Panc1 (cell line): ENCODE measurements at regions not wholly inside any gene's neighbourhood (a gene's known extent, or its start where the extent isn't known, plus 50 kb on each side); places are given as distances from the start of the nearest gene placed in this dataset.

Experiments used
- ATAC-seq: fragments of 200-7000 bp; cut with Tn5 transposase; 2 replicates; pipeline ENCODE4 v1.9.1; 2020; ENCODE audit warnings: mild to moderate bottlenecking, moderate library complexity
- BruUV-seq: library from RNA; stranded (reverse); fragments of 400-500 nt; replicated peaks from 2 replicates; lab custom pipeline; 2021; lab: Mats Ljungman, UMichigan
- CTCF ChIA-PET: fragments of 300-600 bp; sonication (Branson Sonifier 250); formaldehyde crosslinking; loops from one replicate; lab custom pipeline; 2022; ENCODE audit warnings: antibody characterized with exemption; lab: Charles Lee
- POLR2A ChIA-PET: fragments of 300-600 bp; sonication (Branson Sonifier 250); formaldehyde crosslinking; loops from one replicate; lab custom pipeline; 2022; ENCODE audit warnings: antibody characterized with exemption; lab: Charles Lee
- DNase-seq: peaks from one replicate; pipeline ENCODE4 v3.0.0-alpha.2; 2010; ENCODE audit warnings: low read depth, low spot score
- H3K27ac ChIP-seq: 2 replicates; pipeline ENCODE4 v1.5.1; 2011; ENCODE audit warnings: mild to moderate bottlenecking, low read length, inconsistent platforms
- H3K27me3 ChIP-seq: fragments of 200-500 bp; sonication (Bioruptor generic); 2 replicates; pipeline ENCODE4 v1.6.0; 2014; ENCODE audit warnings: low read length, inconsistent platforms; ENCODE audit not compliant: control insufficient read depth, insufficient read depth
- H3K36me3 ChIP-seq: fragments of 200-500 bp; sonication (Bioruptor generic); 2 replicates; pipeline ENCODE4 v1.5.1; 2014; ENCODE audit warnings: inconsistent platforms, mild to moderate bottlenecking, low read length, moderate library complexity; ENCODE audit not compliant: control insufficient read depth, insufficient read depth
- H3K4me1 ChIP-seq: 2 replicates; pipeline ENCODE4 v1.5.1; 2011; ENCODE audit warnings: inconsistent platforms, mild to moderate bottlenecking, low read length, moderate library complexity; ENCODE audit not compliant: control insufficient read depth, insufficient read depth
- H3K4me3 ChIP-seq, 2 experiments: 2 replicates each; pipeline ENCODE4 v1.5.1; 2011 to 2012; ENCODE audit warnings: low read depth in 2 of 2, low read length in 2 of 2, mild to moderate bottlenecking in 2 of 2, inconsistent platforms in 1 of 2, moderate library complexity in 1 of 2
- H3K9me3 ChIP-seq: fragments of 200-500 bp; sonication (Bioruptor generic); 2 replicates; pipeline ENCODE4 v1.5.1; 2014; ENCODE audit warnings: low read depth, mild to moderate bottlenecking, inconsistent platforms, low read length, moderate library complexity; ENCODE audit not compliant: control insufficient read depth, insufficient read depth
- SIN3A ChIP-seq: IDR thresholded peaks from 2 replicates; pipeline ENCODE4 v1.6.1; 2012; ENCODE audit warnings: low read depth, mild to moderate bottlenecking, low read length, moderate library complexity, borderline replicate concordance; ENCODE audit not compliant: insufficient read depth
- TCF7L2 ChIP-seq: IDR thresholded peaks from 2 replicates; pipeline ENCODE4 v1.6.1; 2011; ENCODE audit warnings: mild to moderate bottlenecking, low read depth, low read length, inconsistent platforms
- in situ Hi-C: cut with HindIII; loops from 2 replicates; pipeline ENCODE4 v1.10.0; 2016; ENCODE audit warnings: low sequenced_read_pairs, low pct_unique_long_range_greater_than_20kb
- intact Hi-C: fragments of 100-400 bp; cut with micrococcal nuclease; formaldehyde crosslinking; loops from one replicate; pipeline ENCODE4 v1.10.0; 2022; ENCODE audit not compliant: unreplicated experiment
- TF ChIP-seq, protein P1 (sequence below): fragments of 450-650 bp; IDR thresholded peaks from 2 replicates; pipeline ENCODE4 v1.5.1; 2017; ENCODE audit warnings: mild to moderate bottlenecking
- TF ChIP-seq, protein P2 (sequence below), 2 experiments: IDR thresholded peaks; 2 replicates each; pipeline ENCODE4 v1.6.1; 2011 to 2012; ENCODE audit warnings: low read depth in 2 of 2, control low read depth in 1 of 2, low read length in 1 of 2, mild to moderate bottlenecking in 1 of 2, moderate library complexity in 1 of 2; ENCODE audit not compliant: insufficient read depth in 1 of 2

DNA sequence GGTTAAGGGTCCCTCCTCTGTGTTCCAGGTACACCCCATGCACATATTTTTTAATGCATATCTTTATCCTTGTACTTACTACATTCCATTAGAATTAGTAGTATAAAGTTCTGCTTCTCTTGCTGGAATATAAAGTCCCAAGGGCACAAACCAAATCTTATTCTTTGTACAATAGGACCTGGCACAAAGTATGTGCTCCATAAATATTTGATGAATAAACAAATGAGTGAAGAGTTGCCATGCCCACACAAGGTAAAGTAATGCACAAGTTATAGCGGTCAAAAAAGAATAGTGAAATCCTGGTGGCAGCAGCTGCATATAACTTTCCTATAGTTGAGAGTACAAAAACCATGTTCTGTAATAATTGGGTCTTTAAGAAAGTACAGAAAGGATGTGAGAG lies 82.1 kb upstream of the BMP4 start:
- DNase-seq (no peak), ATAC-seq (no peak)
- H3K36me3 ChIP-seq = no peaks in the 10 kb centered on the region
- in situ Hi-C loops = no loop called here
- H3K27ac ChIP-seq = no peak overlapping the region
- intact Hi-C loops = no loop called here
- no TSS peak for BruUV-seq
- ChIA-PET CTCF (no interaction called here), POLR2A (no interaction called here)
- H3K4me3 ChIP-seq = no peak overlapping the region
- H3K9me3 ChIP-seq = no peaks in the 10 kb centered on the region
- TF ChIP-seq SIN3A (no peak), TCF7L2 (no peak)
- TF ChIP-seq, protein P1, sequence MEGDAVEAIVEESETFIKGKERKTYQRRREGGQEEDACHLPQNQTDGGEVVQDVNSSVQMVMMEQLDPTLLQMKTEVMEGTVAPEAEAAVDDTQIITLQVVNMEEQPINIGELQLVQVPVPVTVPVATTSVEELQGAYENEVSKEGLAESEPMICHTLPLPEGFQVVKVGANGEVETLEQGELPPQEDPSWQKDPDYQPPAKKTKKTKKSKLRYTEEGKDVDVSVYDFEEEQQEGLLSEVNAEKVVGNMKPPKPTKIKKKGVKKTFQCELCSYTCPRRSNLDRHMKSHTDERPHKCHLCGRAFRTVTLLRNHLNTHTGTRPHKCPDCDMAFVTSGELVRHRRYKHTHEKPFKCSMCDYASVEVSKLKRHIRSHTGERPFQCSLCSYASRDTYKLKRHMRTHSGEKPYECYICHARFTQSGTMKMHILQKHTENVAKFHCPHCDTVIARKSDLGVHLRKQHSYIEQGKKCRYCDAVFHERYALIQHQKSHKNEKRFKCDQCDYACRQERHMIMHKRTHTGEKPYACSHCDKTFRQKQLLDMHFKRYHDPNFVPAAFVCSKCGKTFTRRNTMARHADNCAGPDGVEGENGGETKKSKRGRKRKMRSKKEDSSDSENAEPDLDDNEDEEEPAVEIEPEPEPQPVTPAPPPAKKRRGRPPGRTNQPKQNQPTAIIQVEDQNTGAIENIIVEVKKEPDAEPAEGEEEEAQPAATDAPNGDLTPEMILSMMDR = no peak
- TF ChIP-seq, protein P2, sequence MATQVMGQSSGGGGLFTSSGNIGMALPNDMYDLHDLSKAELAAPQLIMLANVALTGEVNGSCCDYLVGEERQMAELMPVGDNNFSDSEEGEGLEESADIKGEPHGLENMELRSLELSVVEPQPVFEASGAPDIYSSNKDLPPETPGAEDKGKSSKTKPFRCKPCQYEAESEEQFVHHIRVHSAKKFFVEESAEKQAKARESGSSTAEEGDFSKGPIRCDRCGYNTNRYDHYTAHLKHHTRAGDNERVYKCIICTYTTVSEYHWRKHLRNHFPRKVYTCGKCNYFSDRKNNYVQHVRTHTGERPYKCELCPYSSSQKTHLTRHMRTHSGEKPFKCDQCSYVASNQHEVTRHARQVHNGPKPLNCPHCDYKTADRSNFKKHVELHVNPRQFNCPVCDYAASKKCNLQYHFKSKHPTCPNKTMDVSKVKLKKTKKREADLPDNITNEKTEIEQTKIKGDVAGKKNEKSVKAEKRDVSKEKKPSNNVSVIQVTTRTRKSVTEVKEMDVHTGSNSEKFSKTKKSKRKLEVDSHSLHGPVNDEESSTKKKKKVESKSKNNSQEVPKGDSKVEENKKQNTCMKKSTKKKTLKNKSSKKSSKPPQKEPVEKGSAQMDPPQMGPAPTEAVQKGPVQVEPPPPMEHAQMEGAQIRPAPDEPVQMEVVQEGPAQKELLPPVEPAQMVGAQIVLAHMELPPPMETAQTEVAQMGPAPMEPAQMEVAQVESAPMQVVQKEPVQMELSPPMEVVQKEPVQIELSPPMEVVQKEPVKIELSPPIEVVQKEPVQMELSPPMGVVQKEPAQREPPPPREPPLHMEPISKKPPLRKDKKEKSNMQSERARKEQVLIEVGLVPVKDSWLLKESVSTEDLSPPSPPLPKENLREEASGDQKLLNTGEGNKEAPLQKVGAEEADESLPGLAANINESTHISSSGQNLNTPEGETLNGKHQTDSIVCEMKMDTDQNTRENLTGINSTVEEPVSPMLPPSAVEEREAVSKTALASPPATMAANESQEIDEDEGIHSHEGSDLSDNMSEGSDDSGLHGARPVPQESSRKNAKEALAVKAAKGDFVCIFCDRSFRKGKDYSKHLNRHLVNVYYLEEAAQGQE (IDR thresholded peaks at IDR 0.05; ENCODE audit: insufficient read depth in 1 of 2, low read depth in 2 of 2, low read length in 1 of 2) = no peak
- H3K4me1 ChIP-seq = no peaks in the 10 kb centered on the region
- no peaks in the 10 kb centered on the region for H3K27me3 ChIP-seq

DNA sequence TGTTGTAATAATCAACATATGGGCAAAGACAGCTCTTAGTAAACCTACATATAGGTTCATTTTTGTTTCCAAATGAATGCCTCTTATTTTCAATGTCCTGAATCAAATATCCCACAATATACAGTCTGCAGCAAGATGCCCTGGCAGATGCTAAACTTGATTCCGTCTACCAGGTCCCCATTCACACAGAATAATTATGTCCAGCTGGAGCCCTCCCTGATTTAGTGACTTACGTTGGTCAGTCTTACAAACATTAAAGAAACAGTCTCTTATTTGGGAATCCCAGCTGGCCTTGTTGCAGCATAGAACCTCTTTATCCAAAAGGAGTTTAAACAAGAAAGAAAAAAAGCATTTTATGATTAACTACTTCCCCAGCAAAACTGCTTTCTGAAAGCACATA lies 82.7 kb upstream of the BMP4 start:
- ATAC-seq (no peak), DNase-seq (no peak)
- intact Hi-C loops (no loop called here), in situ Hi-C loops (no loop called here)
- BruUV-seq = no TSS peak
- no peaks in the 10 kb centered on the region for H3K27me3 ChIP-seq
- H3K36me3 ChIP-seq = no peaks in the 10 kb centered on the region
- POLR2A ChIA-PET = no interaction called here
- H3K4me1 ChIP-seq = no peaks in the 10 kb centered on the region
- H3K4me3 ChIP-seq = no peak overlapping the region
- H3K9me3 ChIP-seq = no peaks in the 10 kb centered on the region
- TF ChIP-seq, protein P2 (IDR thresholded peaks at IDR 0.05; ENCODE audit: insufficient read depth in 1 of 2, low read depth in 2 of 2, low read length in 1 of 2) = no peak
- no peak overlapping the region for H3K27ac ChIP-seq
- CTCF ChIA-PET = no interaction called here
